ENCODE measurements at regions not wholly inside any gene's neighbourhood (a gene's known extent, or its start where the extent isn't known, plus 50 kb on each side); places are given as distances from the start of the nearest gene placed in this dataset.

DNA sequence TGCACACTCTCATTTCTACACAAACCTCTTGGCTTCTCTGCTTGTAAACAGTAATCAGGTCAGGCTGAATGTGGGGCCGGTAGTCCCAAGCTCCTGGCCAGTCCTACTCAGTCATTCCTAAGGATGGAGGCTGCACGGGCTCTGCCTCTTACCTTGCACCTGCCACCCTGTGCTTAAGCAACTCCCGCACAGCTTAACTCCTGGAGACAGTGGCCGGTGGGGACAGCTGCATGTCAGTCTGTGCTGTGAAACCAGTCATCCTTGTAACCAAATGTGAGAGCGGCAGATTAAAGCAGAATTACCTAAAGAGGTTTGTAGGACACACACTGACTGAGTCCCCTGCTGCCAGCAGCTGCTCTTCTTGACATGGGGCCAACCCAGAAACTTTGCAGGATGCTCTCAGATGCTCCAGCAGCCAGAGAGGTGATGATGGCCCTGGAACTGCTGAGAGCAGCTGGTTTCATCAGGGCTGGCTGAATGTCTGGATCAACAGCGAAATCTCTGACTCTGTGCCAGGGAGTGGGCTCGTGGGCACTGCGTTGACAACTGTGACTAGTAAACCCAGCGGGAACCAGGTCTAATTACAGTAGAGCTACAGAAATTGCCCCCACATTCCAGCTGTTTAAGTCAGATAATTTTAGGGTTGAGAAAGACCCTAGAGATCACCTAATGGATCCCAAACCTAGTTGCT lies 123.7 kb downstream of the ANAPC4 start:
- Mint-ChIP-seq H3K27ac (no peak overlapping the region), H3K36me3 (ENCODE audit: low read depth) (no peaks in the 10 kb centered on the region), H3K9me3 (peaks cover 2% of the 10 kb centered on the region), H3K27me3 (no peaks in the 10 kb centered on the region), H3K4me3 (no peak overlapping the region), H3K4me1 (no peaks in the 10 kb centered on the region)
- TF ChIP-seq, protein P1, sequence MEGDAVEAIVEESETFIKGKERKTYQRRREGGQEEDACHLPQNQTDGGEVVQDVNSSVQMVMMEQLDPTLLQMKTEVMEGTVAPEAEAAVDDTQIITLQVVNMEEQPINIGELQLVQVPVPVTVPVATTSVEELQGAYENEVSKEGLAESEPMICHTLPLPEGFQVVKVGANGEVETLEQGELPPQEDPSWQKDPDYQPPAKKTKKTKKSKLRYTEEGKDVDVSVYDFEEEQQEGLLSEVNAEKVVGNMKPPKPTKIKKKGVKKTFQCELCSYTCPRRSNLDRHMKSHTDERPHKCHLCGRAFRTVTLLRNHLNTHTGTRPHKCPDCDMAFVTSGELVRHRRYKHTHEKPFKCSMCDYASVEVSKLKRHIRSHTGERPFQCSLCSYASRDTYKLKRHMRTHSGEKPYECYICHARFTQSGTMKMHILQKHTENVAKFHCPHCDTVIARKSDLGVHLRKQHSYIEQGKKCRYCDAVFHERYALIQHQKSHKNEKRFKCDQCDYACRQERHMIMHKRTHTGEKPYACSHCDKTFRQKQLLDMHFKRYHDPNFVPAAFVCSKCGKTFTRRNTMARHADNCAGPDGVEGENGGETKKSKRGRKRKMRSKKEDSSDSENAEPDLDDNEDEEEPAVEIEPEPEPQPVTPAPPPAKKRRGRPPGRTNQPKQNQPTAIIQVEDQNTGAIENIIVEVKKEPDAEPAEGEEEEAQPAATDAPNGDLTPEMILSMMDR (IDR thresholded peaks at IDR 0.05), result no peak
- ATAC-seq (ENCODE audit: low read depth) (no peak), DNase-seq (no peak)
- CTCF ChIA-PET, result no interaction called here
- intact Hi-C loops (cut with micrococcal nuclease), result no loop called here
- POLR2A ChIA-PET, result no interaction called here

DNA sequence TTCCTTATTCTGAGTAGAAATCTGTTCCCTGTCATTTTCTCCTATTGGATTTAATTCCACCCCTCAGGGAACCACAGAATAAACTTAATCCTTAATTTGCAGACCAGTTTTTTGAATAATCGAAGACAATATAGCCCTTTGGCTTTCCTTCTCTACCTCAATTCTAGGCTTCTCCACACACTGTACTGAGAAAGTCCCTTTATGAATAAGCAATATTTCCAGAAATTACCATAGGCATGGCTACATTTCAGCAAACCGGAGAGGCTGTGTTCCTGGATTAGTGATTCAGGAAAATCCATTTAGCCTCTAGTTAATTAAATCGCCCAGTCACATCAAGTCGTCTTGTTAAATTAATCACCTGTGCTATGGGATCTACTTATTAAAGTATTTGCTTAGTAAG lies 125.1 kb downstream of the ANAPC4 start:
- ATAC-seq (ENCODE audit: low read depth), result no peak
- intact Hi-C loops (cut with micrococcal nuclease), result no loop called here
- ChIA-PET CTCF (no interaction called here), POLR2A (no interaction called here)
- Mint-ChIP-seq H3K27me3 (no peaks in the 10 kb centered on the region), H3K27ac (no peak overlapping the region), H3K4me1 (no peaks in the 10 kb centered on the region), H3K4me3 (no peak overlapping the region), H3K36me3 (ENCODE audit: low read depth) (no peaks in the 10 kb centered on the region), H3K9me3 (peaks cover 2% of the 10 kb centered on the region)
- TF ChIP-seq, protein P1 (IDR thresholded peaks at IDR 0.05), result no peak
- DNase-seq, result no peak

DNA sequence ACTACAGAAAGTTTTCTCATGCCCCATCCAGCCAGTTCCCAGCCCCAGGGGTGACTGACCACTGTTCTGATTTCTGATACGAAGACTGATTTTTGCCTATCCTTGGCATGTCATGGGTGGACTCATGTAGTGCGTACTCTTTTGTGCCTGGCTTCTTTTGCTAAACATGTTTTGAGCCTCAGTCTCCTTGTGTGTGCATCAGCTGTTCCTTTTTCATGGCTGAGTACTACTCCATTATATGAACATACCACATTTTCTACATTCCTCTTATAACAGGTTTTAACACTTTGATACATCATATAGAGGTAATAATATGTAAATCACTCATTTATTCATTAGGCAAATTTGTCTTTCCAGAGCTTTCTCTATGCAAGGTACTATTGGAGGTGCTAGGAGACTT lies 126.7 kb downstream of the ANAPC4 start:
- Mint-ChIP-seq H3K4me1 (no peaks in the 10 kb centered on the region), H3K4me3 (no peak overlapping the region), H3K27ac (no peak overlapping the region), H3K36me3 (ENCODE audit: low read depth) (no peaks in the 10 kb centered on the region), H3K9me3 (peaks cover 2% of the 10 kb centered on the region), H3K27me3 (no peaks in the 10 kb centered on the region)
- no peak for ATAC-seq (ENCODE audit: low read depth)
- CTCF ChIA-PET, result no interaction called here
- DNase-seq, result no peak
- intact Hi-C loops (cut with micrococcal nuclease), result no loop called here
- TF ChIP-seq, protein P1 (IDR thresholded peaks at IDR 0.05), result no peak
- POLR2A ChIA-PET, result no interaction called here

DNA sequence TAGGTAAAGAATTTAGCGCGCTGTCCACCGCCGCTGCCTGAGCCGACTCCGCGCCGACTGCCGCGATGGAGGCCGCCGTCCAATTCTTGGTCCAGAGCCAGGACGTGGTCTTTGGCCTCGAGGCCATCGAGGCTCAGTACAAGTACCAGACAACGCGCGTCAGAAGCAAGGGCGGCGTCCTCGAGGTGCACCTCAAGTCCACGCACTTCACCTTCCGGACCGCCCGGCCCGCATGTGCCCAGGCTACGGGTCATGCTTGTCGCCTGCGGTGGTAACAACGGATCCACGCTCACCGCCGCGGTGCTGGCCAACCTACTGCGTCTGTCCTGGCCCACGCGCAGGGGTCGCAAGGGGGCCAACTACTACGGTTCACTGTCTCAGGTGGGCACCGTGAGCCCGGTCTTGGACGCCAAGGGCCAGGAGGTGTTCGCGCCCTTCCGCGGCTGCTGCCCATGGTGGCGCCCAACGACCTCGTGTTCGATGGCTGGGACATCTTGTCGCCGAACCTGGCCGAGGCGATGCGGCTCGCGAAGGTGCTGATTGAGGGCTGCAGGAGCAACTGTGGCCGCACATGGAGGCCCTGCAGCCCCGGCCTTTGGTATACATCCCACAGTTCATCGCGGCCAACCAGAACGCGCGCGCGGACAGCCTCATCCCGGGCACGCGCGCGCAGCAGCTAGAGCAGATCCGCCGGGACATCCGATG lies 128.0 kb downstream of the ANAPC4 start:
- no peaks in the 10 kb centered on the region for H3K27me3 Mint-ChIP-seq
- TF ChIP-seq, protein P1 (IDR thresholded peaks at IDR 0.05), result no peak
- CTCF ChIA-PET, result no interaction called here
- no peak overlapping the region for H3K4me3 Mint-ChIP-seq
- ATAC-seq (ENCODE audit: low read depth) (no peak), DNase-seq (no peak)
- POLR2A ChIA-PET, result no interaction called here
- intact Hi-C loops (cut with micrococcal nuclease), result no loop called here
- peaks cover 2% of the 10 kb centered on the region for H3K9me3 Mint-ChIP-seq
- no peaks in the 10 kb centered on the region for H3K36me3 Mint-ChIP-seq (ENCODE audit: low read depth)
- H3K27ac Mint-ChIP-seq, result no peak overlapping the region
- H3K4me1 Mint-ChIP-seq, result no peaks in the 10 kb centered on the region

DNA sequence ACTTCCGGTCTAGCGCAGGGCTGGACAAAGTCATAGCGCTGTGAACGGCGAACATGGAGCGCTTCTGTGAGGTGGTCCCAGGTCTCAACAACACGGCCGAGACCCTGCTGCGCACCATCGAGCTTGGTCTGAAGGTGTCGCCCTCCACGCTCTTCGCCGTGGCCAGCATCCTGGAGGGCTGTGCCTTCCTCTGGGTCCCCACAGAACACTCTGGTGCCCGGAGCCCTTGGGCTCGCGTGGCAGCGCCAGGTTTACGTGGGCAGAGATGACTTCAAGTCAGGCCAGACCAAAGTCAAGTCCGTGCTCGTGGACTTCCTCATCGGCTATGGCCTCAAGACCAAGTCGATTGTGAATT lies 128.6 kb downstream of the ANAPC4 start:
- Mint-ChIP-seq H3K9me3 (peaks cover 2% of the 10 kb centered on the region), H3K4me3 (no peak overlapping the region), H3K4me1 (no peaks in the 10 kb centered on the region), H3K36me3 (ENCODE audit: low read depth) (no peaks in the 10 kb centered on the region), H3K27ac (no peak overlapping the region), H3K27me3 (no peaks in the 10 kb centered on the region)
- ChIA-PET POLR2A (no interaction called here), CTCF (interaction anchor here (1.4 kb wide), 1 partner anchor 139 kb away, joined by 3 read pairs; no protein-coding TSS in a partner anchor)
- intact Hi-C loops (cut with micrococcal nuclease), result no loop called here
- ATAC-seq (ENCODE audit: low read depth) (no peak), DNase-seq (no peak)
- TF ChIP-seq, protein P1 (IDR thresholded peaks at IDR 0.05), result no peak

Measured in activated B cell treated with CpG ODN at 0.5 μM for 24 hours (primary cell).